Fibroblast of lung (primary cell): ENCODE measurements at regions not wholly inside any gene's neighbourhood (a gene's known extent, or its start where the extent isn't known, plus 50 kb on each side); places are given as distances from the start of the nearest gene placed in this dataset.
A peak's percentile ranks its signal among the peaks of the same experiment; 100 is the strongest.

ENCODE experiments used
- DNase-seq, 2 donors: peaks; one replicate each; pipeline versions ENCODE4 v3.0.0 to v3.0.0-alpha.2; 2010; ENCODE audit warnings: low read depth in 2 of 2
- H2AFZ ChIP-seq: 2 replicates; pipeline ENCODE4 v1.5.1; 2012; ENCODE audit warnings: low read length, control low read depth, inconsistent platforms
- H3K27ac ChIP-seq: 2 replicates; pipeline ENCODE4 v1.5.1; 2011; ENCODE audit warnings: low read length, control low read depth; ENCODE audit not compliant: insufficient read depth
- H3K27me3 ChIP-seq: 2 replicates; pipeline ENCODE4 v1.5.1; 2011; ENCODE audit warnings: mild to moderate bottlenecking, low read length; ENCODE audit not compliant: control insufficient read depth, insufficient read depth
- H3K36me3 ChIP-seq: 2 replicates; pipeline ENCODE4 v1.5.1; 2011; ENCODE audit warnings: low read length; ENCODE audit not compliant: control insufficient read depth, insufficient read depth
- H3K4me1 ChIP-seq: 2 replicates; pipeline ENCODE4 v1.5.1; 2011; ENCODE audit warnings: low read length; ENCODE audit not compliant: control insufficient read depth, insufficient read depth; ENCODE audit errors: extremely low read depth
- H3K4me2 ChIP-seq: 2 replicates; pipeline ENCODE4 v1.5.1; 2011; ENCODE audit warnings: low read length, control low read depth; ENCODE audit not compliant: insufficient read depth; ENCODE audit errors: extremely low read depth
- H3K4me3 ChIP-seq, 4 experiments: fragments of 200-600 bp in 1 of 4; sonication (generic) in 1 of 4; replicated peaks in 1 of 4; 2 replicates each; pipeline ENCODE4 v1.5.1; 2011 to 2016; ENCODE audit warnings: low read length in 4 of 4, low read depth in 3 of 4, mild to moderate bottlenecking in 3 of 4, control low read depth in 2 of 4, inconsistent platforms in 1 of 4, mixed read lengths in 1 of 4; ENCODE audit not compliant: insufficient read depth in 1 of 4; ENCODE audit errors: control extremely low read depth in 1 of 4
- H3K79me2 ChIP-seq: 2 replicates; pipeline ENCODE4 v1.5.1; 2012; ENCODE audit warnings: mild to moderate bottlenecking, low read length, inconsistent platforms; ENCODE audit not compliant: control insufficient read depth, insufficient read depth
- H3K9ac ChIP-seq: 2 replicates; pipeline ENCODE4 v1.5.1; 2011; ENCODE audit warnings: mild to moderate bottlenecking, low read length, control low read depth; ENCODE audit not compliant: insufficient read depth
- H3K9me3 ChIP-seq: 2 replicates; pipeline ENCODE4 v1.5.1; 2012; ENCODE audit warnings: low read depth, low read length; ENCODE audit not compliant: control insufficient read depth, insufficient read depth
- H4K20me1 ChIP-seq: 2 replicates; pipeline ENCODE4 v1.5.1; 2011; ENCODE audit warnings: low read length; ENCODE audit not compliant: control insufficient read depth, insufficient read depth; ENCODE audit errors: extremely low read depth
- CTCF ChIP-seq, 2 donors: IDR thresholded peaks in 1 of 2; conservative IDR thresholded peaks in 1 of 2; 1 replicate in 1 of 2; 2 replicates in 1 of 2; pipeline ENCODE4 v1.5.1; 2011 to 2012; ENCODE audit warnings: low read length in 2 of 2, control low read depth in 1 of 2, inconsistent platforms in 1 of 2, low read depth in 1 of 2, mild to moderate bottlenecking in 1 of 2
- EZH2 ChIP-seq: IDR thresholded peaks from 2 replicates; pipeline ENCODE4 v1.5.1; 2012; ENCODE audit warnings: low read length, control low read depth, mild to moderate bottlenecking; ENCODE audit errors: missing control alignments

GRCh38 chr2:144290276-144290675 lies 229.6 kb downstream of the ZEB2 start:
- Histone ChIP-seq H3K36me3 (no peaks in the 10 kb centered on the region), H3K27ac (no peak overlapping the region), H2AFZ (no peak overlapping the region), H3K4me3 (no peak overlapping the region), H3K79me2 (no peaks in the 10 kb centered on the region), H3K27me3 (no peaks in the 10 kb centered on the region), H3K4me2 (no peak overlapping the region), H3K4me1 (no peaks in the 10 kb centered on the region), H3K9me3 (no peaks in the 10 kb centered on the region), H3K9ac (no peak overlapping the region), H4K20me1 (no peaks in the 10 kb centered on the region)
- DNase-seq = no peak
- TF ChIP-seq EZH2 = no peak
- TF ChIP-seq CTCF (conservative IDR thresholded peaks at IDR 0.05 in 1 of 2, IDR thresholded peaks at IDR 0.05 in 1 of 2; ENCODE audit: low read depth in 1 of 2, low read length in 2 of 2) = no peak

GRCh38 chr2:144288438-144288837 lies 231.5 kb downstream of the ZEB2 start:
- Histone ChIP-seq H3K36me3 (no peaks in the 10 kb centered on the region), H2AFZ (no peak overlapping the region), H3K9ac (no peak overlapping the region), H3K27ac (no peak overlapping the region), H3K9me3 (no peaks in the 10 kb centered on the region), H3K27me3 (no peaks in the 10 kb centered on the region), H3K4me1 (no peaks in the 10 kb centered on the region), H3K4me2 (no peak overlapping the region), H4K20me1 (no peaks in the 10 kb centered on the region), H3K4me3 (no peak overlapping the region), H3K79me2 (no peaks in the 10 kb centered on the region)
- DNase-seq = peak; percentile 27 to 32
- no peak for TF ChIP-seq CTCF (conservative IDR thresholded peaks at IDR 0.05 in 1 of 2, IDR thresholded peaks at IDR 0.05 in 1 of 2; ENCODE audit: low read depth in 1 of 2, low read length in 2 of 2)
- no peak for TF ChIP-seq EZH2

GRCh38 chr2:144285324-144285723 lies 234.6 kb downstream of the ZEB2 start:
- Histone ChIP-seq H3K79me2 (no peaks in the 10 kb centered on the region), H3K4me3 (no peak overlapping the region), H3K36me3 (no peaks in the 10 kb centered on the region), H3K9ac (no peak overlapping the region), H3K9me3 (no peaks in the 10 kb centered on the region), H3K27ac (no peak overlapping the region), H3K4me2 (no peak overlapping the region), H3K4me1 (no peaks in the 10 kb centered on the region), H4K20me1 (no peaks in the 10 kb centered on the region), H2AFZ (no peak overlapping the region), H3K27me3 (no peaks in the 10 kb centered on the region)
- no peak for TF ChIP-seq CTCF (conservative IDR thresholded peaks at IDR 0.05 in 1 of 2, IDR thresholded peaks at IDR 0.05 in 1 of 2; ENCODE audit: low read depth in 1 of 2, low read length in 2 of 2)
- no peak for TF ChIP-seq EZH2
- DNase-seq = no peak
